Skin epidermis (tissue), 12 donors: ENCODE measurements at regions not wholly inside any gene's neighbourhood (a gene's known extent, or its start where the extent isn't known, plus 50 kb on each side); places are given as distances from the start of the nearest gene placed in this dataset.

Experiments
- H3K27ac ChIP-seq, 21 experiments: fragments of 200-600 bp; sonication (generic) in 11 of 21; one replicate each; pipeline ENCODE4 v1.5.0; 2020; ENCODE audit warnings: mild to moderate bottlenecking in 3 of 21, inconsistent platforms in 2 of 21, moderate library complexity in 2 of 21
- H3K4me3 ChIP-seq, 7 experiments: fragments of 200-600 bp; sonication (generic) in 2 of 7; one replicate each; pipeline ENCODE4 v1.5.0; 2020; ENCODE audit warnings: inconsistent platforms in 2 of 7, mild to moderate bottlenecking in 2 of 7, moderate library complexity in 1 of 7

DNA sequence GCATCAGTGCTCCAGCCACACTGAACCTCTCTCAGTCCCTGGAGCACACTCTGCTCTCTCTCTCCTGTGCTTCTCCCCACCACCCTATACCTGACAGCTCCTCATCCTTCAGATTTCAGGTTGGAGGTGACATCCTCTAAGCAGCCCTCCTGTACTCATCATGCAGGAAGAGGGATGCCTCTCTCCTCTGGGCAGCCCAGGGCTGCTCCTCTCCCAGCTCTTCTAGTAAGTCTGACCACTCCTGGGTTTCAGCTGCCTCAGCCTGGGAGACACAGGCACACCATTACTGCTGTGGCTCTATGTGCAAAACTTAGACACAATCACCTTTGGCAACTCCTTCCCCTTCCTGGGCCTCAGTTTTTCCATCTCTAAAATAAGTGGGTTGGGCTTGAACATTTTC is 232.4 kb upstream of the BRINP1 start:
- Histone ChIP-seq H3K4me3 (no peak overlapping the region), H3K27ac (no peak overlapping the region)

DNA sequence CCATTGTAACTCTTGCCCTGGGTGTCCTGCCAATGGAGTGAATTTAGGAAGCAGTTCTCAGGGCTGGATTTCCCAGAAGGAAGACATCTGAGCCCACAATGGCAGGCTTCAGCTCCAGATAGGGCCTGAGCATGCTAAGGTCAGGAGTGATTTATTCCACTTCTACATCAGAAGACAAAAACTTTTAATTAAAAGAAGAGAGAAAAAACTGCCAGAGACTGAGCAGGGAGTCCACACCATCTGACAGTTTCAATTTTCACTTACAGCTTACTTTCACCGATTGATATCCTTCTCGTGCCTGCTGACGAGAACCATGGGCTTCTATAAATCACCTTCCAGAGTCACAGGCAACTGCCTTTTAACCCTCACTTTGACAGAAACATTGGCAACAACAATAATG is 228.3 kb upstream of the BRINP1 start:
- Histone ChIP-seq H3K4me3 (no peak overlapping the region), H3K27ac (no peak overlapping the region)

- no peak overlapping the region for H3K4me3 ChIP-seq
- no peak overlapping the region for H3K27ac ChIP-seq
Measured at GRCh38 chr9:119596703-119597102, 227.5 kb upstream of the BRINP1 start.

DNA sequence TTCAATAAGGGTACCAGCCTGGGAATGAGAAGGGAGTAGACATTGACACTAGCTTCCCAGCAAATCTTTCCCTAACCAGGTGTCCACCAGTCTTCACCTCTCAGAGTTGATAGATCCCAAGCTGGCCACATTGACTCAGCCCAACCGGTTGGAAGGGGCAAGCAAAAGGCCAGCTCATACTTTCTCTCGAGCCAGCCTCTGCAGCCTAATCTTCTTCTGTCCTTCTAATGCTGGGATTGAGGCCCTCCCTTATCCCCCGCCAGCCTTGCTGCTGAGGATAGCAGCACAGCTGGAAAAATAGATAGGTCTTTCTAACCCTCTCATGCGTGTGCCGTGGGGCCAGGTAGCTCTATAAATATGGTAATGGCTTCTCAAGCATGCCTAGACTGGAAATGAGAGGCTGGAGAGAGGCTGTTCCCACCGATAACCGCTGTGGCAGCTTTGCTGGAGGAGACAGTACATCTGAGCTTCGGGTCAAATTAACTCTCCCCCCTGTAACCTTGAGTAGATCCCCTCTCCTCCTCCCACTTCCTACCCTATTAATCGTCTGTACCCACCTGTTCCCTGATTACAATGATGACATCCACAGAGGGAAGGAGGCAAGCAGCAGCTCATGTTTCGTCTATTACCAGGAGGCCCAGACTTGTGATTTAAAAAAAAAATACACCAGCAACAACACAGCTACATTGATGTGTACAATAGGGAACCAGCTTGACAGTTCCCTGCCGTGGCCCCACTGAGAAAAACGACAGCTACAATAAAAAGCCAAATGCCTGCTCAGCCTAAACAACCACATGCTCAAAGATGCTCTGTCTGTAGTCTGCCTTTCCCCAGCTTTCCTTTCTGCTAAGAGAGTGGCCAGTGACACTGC is 219.9 kb upstream of the BRINP1 start:
- H3K27ac ChIP-seq = no peak overlapping the region
- H3K4me3 ChIP-seq = no peak overlapping the region

DNA sequence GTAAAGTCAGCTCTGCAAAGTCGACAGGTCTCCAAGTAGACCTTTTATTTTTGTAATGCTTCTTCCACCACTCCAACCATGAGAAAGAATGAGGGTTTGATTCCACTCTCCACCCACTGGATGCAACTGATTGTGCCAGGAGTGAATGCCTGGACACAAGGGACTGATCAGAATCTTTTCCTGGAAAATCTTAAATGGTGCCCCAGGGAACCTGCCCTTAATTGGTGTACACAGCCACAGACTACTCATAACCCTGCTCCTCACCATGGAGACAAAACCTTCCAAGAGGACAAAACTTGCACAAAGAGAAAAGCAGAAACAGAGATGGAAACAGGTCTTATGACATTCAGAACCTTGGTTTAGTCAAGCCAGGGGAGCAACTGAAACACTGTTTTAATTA is 208.6 kb upstream of the BRINP1 start:
- H3K27ac ChIP-seq = no peak overlapping the region

GRCh38 chr9:119559986-119560385 is 190.8 kb upstream of the BRINP1 start:
- Histone ChIP-seq H3K27ac (no peak overlapping the region), H3K4me3 (no peak overlapping the region)

More for the DNA sequence above, 208.6 kb upstream of the BRINP1 start:
- H3K4me3 ChIP-seq = no peak overlapping the region

GRCh38 chr9:119559056-119559455 is 189.8 kb upstream of the BRINP1 start:
- Histone ChIP-seq H3K4me3 (no peak overlapping the region), H3K27ac (no peak overlapping the region)

GRCh38 chr9:119556129-119556875 is 187.1 kb upstream of the BRINP1 start:
- Histone ChIP-seq H3K27ac (peak overlapping the region in 3 of 21 experiments; percentile 10 to 49 (median 48)), H3K4me3 (peak overlapping the region in 4 of 7 experiments; percentile 9 to 19 (median 16))

DNA sequence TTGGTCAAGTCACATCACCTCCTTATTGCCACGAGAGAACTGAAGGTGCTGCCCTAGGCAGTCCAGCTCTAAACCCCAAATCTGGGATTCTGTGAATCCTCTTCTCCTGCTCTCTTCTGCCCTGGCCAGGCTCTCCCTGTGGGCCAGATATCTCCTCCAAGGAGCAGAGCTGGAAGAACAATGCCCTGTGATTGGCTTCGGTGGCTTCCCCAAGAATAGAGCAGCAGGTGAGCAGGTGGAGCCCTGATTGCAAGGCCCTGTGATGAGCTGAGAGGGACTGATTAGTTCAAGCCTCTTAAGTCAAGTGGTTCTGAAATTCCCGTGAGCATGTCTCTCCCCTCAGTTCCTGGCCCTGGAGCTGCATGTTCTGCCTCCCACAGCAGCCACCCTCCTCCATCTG is 175.3 kb upstream of the BRINP1 start:
- Histone ChIP-seq H3K27ac (no peak overlapping the region), H3K4me3 (no peak overlapping the region)

DNA sequence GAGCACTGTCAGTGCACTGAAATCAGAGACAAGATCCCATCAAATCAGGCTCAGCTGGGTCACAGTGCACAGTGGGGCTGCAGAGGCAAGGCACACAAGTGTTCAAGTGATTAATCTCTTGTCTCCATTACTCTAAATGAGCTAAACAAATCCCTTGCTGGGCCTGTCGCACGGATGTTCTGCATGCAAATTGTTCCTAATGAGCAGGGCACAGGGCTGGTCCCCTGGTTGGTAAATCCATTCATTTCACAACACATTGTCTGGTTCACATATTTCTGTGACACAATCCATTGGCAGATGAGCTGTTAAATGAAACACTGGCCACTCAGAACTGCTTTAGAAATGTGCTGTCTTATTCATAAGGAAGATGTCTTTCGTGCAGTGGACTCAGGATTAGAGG is 167.9 kb upstream of the BRINP1 start:
- Histone ChIP-seq H3K27ac (no peak overlapping the region), H3K4me3 (no peak overlapping the region)

DNA sequence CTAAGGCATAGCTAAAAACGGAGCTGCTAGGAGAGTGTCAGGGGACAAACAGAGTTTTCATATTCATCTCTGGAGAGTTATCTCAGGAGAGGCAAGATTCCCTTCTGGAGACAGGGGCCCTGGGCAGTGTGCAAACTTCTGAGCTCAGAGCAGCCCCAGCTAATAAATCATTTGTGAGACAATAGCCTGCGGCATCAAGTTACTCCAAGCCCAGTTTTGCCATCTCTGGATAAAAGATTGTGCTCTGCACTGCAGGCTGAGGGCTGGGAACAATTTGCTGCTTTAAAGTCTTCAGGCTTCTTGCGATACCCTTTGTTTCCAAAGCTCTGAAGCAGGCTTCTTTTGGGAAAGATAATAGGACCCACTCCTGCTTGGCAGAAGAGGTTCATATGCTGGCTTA is 164.3 kb upstream of the BRINP1 start:
- Histone ChIP-seq H3K4me3 (no peak overlapping the region), H3K27ac (no peak overlapping the region)

DNA sequence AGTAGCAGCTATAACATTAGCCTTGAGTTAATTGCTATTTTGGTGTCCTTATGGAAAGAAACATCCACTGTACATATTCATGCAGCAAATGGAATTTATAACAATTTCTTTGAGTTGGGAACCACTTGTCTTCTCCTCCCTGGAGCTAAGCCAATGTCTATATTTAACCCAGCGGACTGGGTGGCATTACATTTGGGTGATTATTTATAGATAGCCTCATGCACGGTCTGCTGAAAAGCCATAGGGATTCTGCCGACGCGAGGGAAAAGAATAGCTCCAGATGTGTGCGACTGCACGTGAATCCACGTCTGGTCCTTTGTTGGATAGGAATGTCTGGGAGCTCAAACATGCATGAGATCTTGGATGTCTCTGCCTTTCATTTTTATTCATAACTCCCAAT is 157.5 kb upstream of the BRINP1 start:
- Histone ChIP-seq H3K4me3 (no peak overlapping the region), H3K27ac (no peak overlapping the region)

DNA sequence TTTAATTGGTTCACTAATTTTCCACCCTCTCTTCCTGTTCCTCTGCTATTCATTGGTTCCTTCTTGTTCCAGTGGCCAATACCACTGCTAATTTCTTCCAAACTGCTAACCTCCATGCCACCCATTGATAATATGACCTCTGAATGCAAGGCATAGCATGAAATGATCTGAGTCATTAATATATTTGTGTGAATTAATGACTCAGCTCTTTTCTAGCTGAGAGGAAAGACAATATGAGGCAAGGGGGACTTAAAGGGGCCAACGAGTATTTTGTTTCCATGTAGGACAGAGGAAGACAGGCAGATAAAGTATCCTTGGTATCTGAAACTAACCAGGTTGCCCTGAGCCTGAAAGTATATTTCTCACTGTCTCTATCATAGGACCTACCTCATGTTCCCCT is 154.3 kb upstream of the BRINP1 start:
- no peak overlapping the region for H3K27ac ChIP-seq

DNA sequence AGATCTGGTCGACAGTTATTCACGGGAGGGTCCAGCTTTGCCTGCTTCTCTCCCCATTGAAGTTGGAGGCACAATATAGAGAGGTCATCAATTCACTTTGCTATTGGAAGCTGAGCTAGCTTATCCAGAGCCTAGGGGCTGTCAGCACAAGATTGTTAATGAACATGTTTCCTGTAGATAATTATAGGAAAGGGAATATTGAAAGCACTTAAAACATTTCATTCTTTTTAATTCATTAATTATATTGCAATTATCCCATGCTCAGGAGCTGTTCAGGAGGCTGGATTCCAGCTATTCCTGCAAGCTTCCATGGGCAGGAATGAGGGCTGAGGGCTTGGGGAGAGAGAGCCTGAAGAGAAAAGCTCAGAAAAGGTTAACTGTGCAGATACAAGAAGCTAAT is 153.1 kb upstream of the BRINP1 start:
- no peak overlapping the region for H3K27ac ChIP-seq

More for the DNA sequence above, 154.3 kb upstream of the BRINP1 start:
- no peak overlapping the region for H3K4me3 ChIP-seq

DNA sequence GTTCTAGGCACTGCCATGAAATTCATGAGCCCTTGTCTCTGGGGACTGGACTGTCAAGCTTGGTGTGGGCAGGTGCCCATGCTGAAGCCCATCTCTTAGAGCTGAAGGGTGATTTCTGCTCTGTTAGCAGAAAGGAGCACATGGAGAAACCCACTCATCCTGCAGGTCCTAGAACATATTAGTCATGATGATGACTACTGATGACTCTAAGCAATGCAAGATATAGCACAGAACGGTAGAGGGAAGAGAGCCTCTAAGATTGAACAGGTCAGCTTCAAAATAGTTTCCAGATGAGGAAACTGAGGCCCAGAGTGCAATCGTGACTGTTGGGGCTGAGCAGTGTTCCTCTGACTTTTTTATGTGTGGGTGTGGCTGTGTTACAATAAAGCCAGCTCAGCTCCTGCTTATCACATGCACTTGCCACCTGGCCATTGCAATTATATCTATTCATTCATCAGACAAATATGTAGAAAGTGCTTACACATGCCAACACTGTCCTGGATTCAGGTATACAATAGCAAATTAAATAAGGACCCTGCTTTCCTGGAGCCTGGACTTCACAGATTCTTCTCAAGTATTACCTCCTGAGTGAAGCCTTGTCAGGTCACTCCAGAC is 140.2 kb upstream of the BRINP1 start:
- no peak overlapping the region for H3K4me3 ChIP-seq

More for the DNA sequence above, 153.1 kb upstream of the BRINP1 start:
- no peak overlapping the region for H3K4me3 ChIP-seq

DNA sequence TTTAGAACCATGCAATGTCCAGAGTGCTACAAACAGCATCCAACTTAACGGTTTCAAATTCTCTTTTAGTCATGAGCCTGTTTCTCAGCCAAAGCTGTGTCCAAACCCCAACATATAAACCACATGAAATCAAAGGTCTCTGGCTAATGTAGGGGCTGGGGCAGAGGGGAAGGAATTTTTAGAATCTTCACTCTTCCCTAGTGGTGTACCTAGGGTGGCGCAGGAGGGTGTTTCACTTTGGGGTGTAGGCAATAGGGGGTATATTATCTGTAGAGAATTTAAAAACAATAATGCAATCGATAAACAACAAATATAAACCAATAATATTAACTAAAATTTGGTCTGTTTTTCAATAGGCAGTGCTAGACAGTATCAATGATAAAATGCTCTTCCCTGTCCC is 132.1 kb upstream of the BRINP1 start:
- H3K27ac ChIP-seq = no peak overlapping the region
- H3K4me3 ChIP-seq = no peak overlapping the region

More for the DNA sequence above, 140.2 kb upstream of the BRINP1 start:
- no peak overlapping the region for H3K27ac ChIP-seq

DNA sequence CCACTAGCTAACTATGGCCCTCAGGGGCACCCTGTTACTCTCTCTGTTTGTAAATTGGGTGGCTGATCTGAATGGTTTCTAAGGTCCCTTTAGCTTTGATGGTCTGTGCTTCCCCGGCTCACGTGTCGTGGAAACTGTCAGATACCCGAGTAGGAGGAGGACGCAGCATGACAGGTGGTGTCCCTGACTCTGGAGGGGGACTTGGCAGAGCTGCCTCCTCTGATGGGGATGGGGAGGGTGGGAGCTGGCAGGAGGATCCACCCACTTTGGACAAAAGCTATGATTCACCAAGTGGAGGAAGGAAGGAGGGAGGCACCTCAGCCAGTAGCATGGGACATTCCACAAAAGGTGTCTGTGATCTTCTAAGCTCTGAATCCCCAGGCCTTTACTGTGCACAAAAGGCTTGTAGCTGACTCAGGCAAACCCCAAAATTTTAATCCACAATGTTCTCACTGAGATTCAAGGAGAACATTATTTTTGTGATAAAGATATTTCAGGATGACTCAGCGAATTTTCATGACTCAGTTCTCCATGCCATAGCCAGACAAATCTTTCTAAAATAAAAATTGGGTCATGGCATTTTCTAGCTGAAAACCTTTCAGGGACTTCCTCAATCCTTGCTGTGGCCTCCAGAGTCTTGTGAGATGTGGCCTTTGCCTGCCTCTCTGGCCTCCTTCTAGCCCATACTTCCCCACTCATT is 131.0 kb upstream of the BRINP1 start:
- Histone ChIP-seq H3K27ac (no peak overlapping the region), H3K4me3 (no peak overlapping the region)

DNA sequence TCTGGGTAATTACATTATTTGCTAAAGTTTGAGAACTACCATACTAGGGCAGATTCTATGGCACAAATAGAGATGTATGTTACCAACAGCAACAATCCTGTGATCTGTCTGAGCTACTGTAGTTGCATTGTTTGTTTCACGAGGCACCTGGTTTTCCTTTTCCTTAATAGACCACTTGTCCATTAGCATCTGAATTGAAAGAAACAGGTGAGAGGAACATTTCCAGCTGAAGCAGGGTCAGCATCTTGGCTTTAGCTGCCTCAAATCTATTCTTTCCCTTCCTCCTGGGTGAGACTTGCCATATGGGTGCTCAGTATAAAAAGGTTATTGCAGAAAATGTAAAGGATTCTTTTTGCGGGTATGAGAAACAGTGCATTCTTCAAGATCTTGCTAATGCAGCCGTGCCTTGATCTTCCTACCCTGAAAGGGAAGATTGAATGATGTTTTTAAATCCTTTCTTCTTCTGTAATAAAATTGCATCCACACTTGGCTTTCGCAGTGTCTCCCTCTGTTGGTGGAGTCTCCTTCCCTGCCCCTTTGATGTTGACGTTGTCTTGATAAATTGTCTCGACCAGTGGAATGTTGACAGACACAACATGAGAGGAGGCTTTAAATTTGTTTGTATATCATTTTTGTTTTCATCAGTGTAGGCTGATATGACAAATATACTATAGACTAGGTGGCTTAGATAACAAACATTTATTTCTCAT is 118.0 kb upstream of the BRINP1 start:
- Histone ChIP-seq H3K27ac (no peak overlapping the region), H3K4me3 (no peak overlapping the region)

GRCh38 chr9:119483153-119483552 is 113.9 kb upstream of the BRINP1 start:
- Histone ChIP-seq H3K4me3 (no peak overlapping the region), H3K27ac (no peak overlapping the region)
